SK-N-SH (cell line): ENCODE measurements at regions not wholly inside any gene's neighbourhood (a gene's known extent, or its start where the extent isn't known, plus 50 kb on each side); places are given as distances from the start of the nearest gene placed in this dataset.

Experiments
- CTCF ChIA-PET: fragments of 300-600, 350-600 bp; formaldehyde crosslinking; extraction: SDS; loops from one replicate; lab custom pipeline; 2021; lab: Yijun Ruan, JAX
- POLR2A ChIA-PET: fragments of 350-600 bp; sonication (Branson Sonifier 250); formaldehyde crosslinking; extraction: SDS; loops from one replicate; lab custom pipeline; 2020; ENCODE audit warnings: antibody characterized with exemption, inconsistent platforms; lab: Yijun Ruan, JAX
- DNase-seq: peaks from one replicate; pipeline ENCODE4 v3.0.0; 2012
- H2AFZ ChIP-seq: fragments of 200-600 bp; sonication (generic); 2 replicates; pipeline ENCODE4 v1.8.1; 2016; ENCODE audit warnings: antibody characterized with exemption, mild to moderate bottlenecking, low read depth
- H3F3A ChIP-seq: fragments of 200-600 bp; sonication (generic); replicated peaks from 2 replicates; pipeline ENCODE3; 2016; ENCODE audit warnings: antibody characterized with exemption, mild to moderate bottlenecking; ENCODE audit not compliant: insufficient read depth
- H3K27ac ChIP-seq, 2 experiments: fragments of 200-500 bp in 1 of 2; fragments of 200-600 bp in 1 of 2; sonication (Bioruptor generic) in 1 of 2; sonication (generic), shearing (Covaris generic) in 1 of 2; 2 replicates each; pipeline versions ENCODE4 v1.5.1 to v1.6.1; 2014 to 2016; ENCODE audit warnings: low read depth in 2 of 2, inconsistent platforms in 1 of 2, low read length in 1 of 2, mild to moderate bottlenecking in 1 of 2, mixed read lengths in 1 of 2
- H3K27me3 ChIP-seq: fragments of 200-600 bp; sonication (generic), shearing (Covaris generic); 2 replicates; pipeline ENCODE4 v1.6.1; 2016; ENCODE audit warnings: mixed run types; ENCODE audit not compliant: insufficient read depth
- H3K36me3 ChIP-seq, 2 experiments: fragments of 200-500 bp in 1 of 2; fragments of 200-600 bp in 1 of 2; sonication (Bioruptor generic) in 1 of 2; sonication (generic) in 1 of 2; replicated peaks in 1 of 2; 2 replicates each; pipeline versions ENCODE3 to v1.5.1; 2014 to 2016; ENCODE audit warnings: low read length in 1 of 2, mild to moderate bottlenecking in 1 of 2; ENCODE audit not compliant: insufficient read depth in 2 of 2, control insufficient read depth in 1 of 2
- H3K4me1 ChIP-seq, 2 experiments: fragments of 200-500 bp in 1 of 2; fragments of 200-600 bp in 1 of 2; sonication (Bioruptor generic) in 1 of 2; sonication (generic), shearing (Covaris generic) in 1 of 2; 2 replicates each; pipeline versions ENCODE4 v1.5.1 to v1.6.1; 2014 to 2016; ENCODE audit warnings: low read depth in 1 of 2, low read length in 1 of 2, mixed run types in 1 of 2; ENCODE audit not compliant: insufficient read depth in 2 of 2, control insufficient read depth in 1 of 2
- H3K4me2 ChIP-seq: fragments of 200-600 bp; sonication (generic), shearing (Covaris generic); 2 replicates; pipeline ENCODE4 v1.6.1; 2017; ENCODE audit warnings: mixed run types
- H3K4me3 ChIP-seq, 2 experiments: fragments of 200-500 bp in 1 of 2; fragments of 200-600 bp in 1 of 2; sonication (Bioruptor generic) in 1 of 2; sonication (generic), shearing (Covaris generic) in 1 of 2; 2 replicates each; pipeline versions ENCODE4 v1.5.1 to v1.8.1; 2014 to 2016; ENCODE audit warnings: low read depth in 2 of 2, inconsistent platforms in 1 of 2, low read length in 1 of 2, mild to moderate bottlenecking in 1 of 2, mixed read lengths in 1 of 2, moderate library complexity in 1 of 2
- H3K79me2 ChIP-seq: fragments of 200-600 bp; sonication (generic); 2 replicates; pipeline ENCODE4 v1.8.1; 2017; ENCODE audit warnings: mild to moderate bottlenecking; ENCODE audit not compliant: insufficient read depth
- H3K9ac ChIP-seq: fragments of 200-600 bp; sonication (generic); 2 replicates; pipeline ENCODE4 v1.6.1; 2017; ENCODE audit warnings: mixed run types
- H3K9me2 ChIP-seq: fragments of 200-600 bp; sonication (generic); 2 replicates; pipeline ENCODE4 v1.6.1; 2017; ENCODE audit warnings: mixed run types
- H3K9me3 ChIP-seq: fragments of 200-600 bp; sonication (generic); 2 replicates; pipeline ENCODE4 v1.6.1; 2017; ENCODE audit warnings: mixed run types, mild to moderate bottlenecking, moderate library complexity
- H4K20me1 ChIP-seq: fragments of 200-600 bp; sonication (generic); 2 replicates; pipeline ENCODE4 v1.6.1; 2017; ENCODE audit warnings: mild to moderate bottlenecking, mixed run types; ENCODE audit not compliant: insufficient read depth
- CHD2 ChIP-seq: fragments of 150-350 bp; IDR thresholded peaks from 2 replicates; pipeline ENCODE4 v1.6.1; 2018; ENCODE audit warnings: low read length; ENCODE audit not compliant: partially characterized antibody
- FOXM1 ChIP-seq: IDR thresholded peaks from 2 replicates; pipeline ENCODE4 v1.4.0; 2012; ENCODE audit warnings: low read depth, mild to moderate bottlenecking
- NFIC ChIP-seq: IDR thresholded peaks from 2 replicates; pipeline ENCODE4 v1.4.0; 2012; ENCODE audit warnings: borderline replicate concordance
- NRF1 ChIP-seq: IDR thresholded peaks from 2 replicates; pipeline ENCODE4 v1.6.1; 2012; ENCODE audit warnings: low read depth, mild to moderate bottlenecking, low read length
- PBX3 ChIP-seq: IDR thresholded peaks from 2 replicates; pipeline ENCODE4; 2012
- RCOR1 ChIP-seq: fragments of 150-350 bp; IDR thresholded peaks from 2 replicates; pipeline ENCODE4 v1.6.1; 2017; ENCODE audit warnings: antibody characterized with exemption, low read length
- RFX5 ChIP-seq: IDR thresholded peaks from 2 replicates; pipeline ENCODE4 v1.6.1; 2012; ENCODE audit warnings: mild to moderate bottlenecking, improper control_type of control experiment, low read length
- RXRA ChIP-seq: IDR thresholded peaks from 2 replicates; pipeline ENCODE4 v1.4.0; 2012; ENCODE audit warnings: low read depth, mild to moderate bottlenecking, borderline replicate concordance
- TAF1 ChIP-seq: IDR thresholded peaks from 2 replicates; pipeline ENCODE4 v1.6.1; 2012; ENCODE audit warnings: low read depth, mild to moderate bottlenecking, low read length, moderate library complexity, borderline replicate concordance
- TCF12 ChIP-seq: IDR thresholded peaks from 2 replicates; pipeline ENCODE4 v1.4.0; 2012
- TEAD4 ChIP-seq: IDR thresholded peaks from 2 replicates; pipeline ENCODE4 v1.4.0; 2012; ENCODE audit warnings: mild to moderate bottlenecking, borderline replicate concordance; ENCODE audit not compliant: insufficient read depth
- USF2 ChIP-seq: fragments of 150-350 bp; IDR thresholded peaks from 2 replicates; pipeline ENCODE4 v1.6.1; 2017; ENCODE audit warnings: antibody characterized with exemption, low read length, low read depth, borderline replicate concordance
- YY1 ChIP-seq: IDR thresholded peaks from 2 replicates; pipeline ENCODE4 v1.4.0; 2012; ENCODE audit warnings: low read depth, mild to moderate bottlenecking
- WGBS: methylation state at CpG from one replicate; pipeline ENCODE4 v1.1.6; 2017; ENCODE audit warnings: low lambda C conversion rate; 5-methylcytosine and 5-hydroxymethylcytosine counted together
- TF ChIP-seq, protein P1 (sequence below): IDR thresholded peaks from 2 replicates; pipeline ENCODE4 v1.6.1; 2012; ENCODE audit warnings: mild to moderate bottlenecking, low read depth, low read length, moderate library complexity
- TF ChIP-seq, protein P2 (sequence below): fragments of 200-600 bp; sonication (generic); IDR thresholded peaks from 2 replicates; pipeline ENCODE4 v1.6.1; 2017; ENCODE audit warnings: antibody characterized with exemption, mild to moderate bottlenecking, moderate library complexity

GRCh38 chr4:89551191-89551590, 243.6 kb upstream of the GPRIN3 start:
- Histone ChIP-seq H3K79me2 (no peaks in the 10 kb centered on the region), H3K27ac (no peak overlapping the region), H3K27me3 (no peaks in the 10 kb centered on the region), H3K9me3 (no peaks in the 10 kb centered on the region), H3K4me2 (no peak overlapping the region), H4K20me1 (no peaks in the 10 kb centered on the region), H2AFZ (0 out of 2 replicates have a peak overlapping the region, but pooled peaks have one; percentile 9), H3K9me2 (no peaks in the 10 kb centered on the region), H3K9ac (no peak overlapping the region), H3K36me3 (no peaks in the 10 kb centered on the region), H3F3A (no peaks in the 10 kb centered on the region), H3K4me3 (no peak overlapping the region), H3K4me1 (no peaks in the 10 kb centered on the region)
- CTCF ChIA-PET, result no interaction called here
- no peak for DNase-seq
- POLR2A ChIA-PET, result no interaction called here
- whole genome bisulfite sequencing, result 34% methylated on average over 3 of the region's 3 CpGs
- no peak for TF ChIP-seq NFIC
- no peak for TF ChIP-seq RCOR1
- no peak for TF ChIP-seq PBX3
- no peak for TF ChIP-seq RXRA
- TF ChIP-seq USF2, result no peak

DNA sequence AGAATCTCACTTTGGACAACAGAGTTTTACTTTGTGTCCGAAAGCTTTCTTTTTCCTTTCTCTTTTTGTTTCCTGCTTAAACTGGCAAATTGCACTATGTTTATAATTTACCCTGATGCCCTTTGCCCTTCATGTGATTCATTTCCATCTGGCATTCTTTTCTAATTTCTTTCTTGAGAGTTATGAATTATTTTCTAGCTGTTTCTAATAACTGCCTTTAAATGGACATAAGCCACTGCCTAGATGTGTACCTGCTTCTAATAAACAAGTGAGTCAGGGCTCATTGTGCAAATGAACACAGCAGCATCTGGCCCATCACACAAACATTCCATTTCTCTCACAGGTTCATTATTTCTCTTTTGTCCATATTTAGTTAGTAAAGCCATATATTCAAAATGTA, 242.3 kb upstream of the GPRIN3 start:
- H2AFZ ChIP-seq, result no peak overlapping the region
- no peak overlapping the region for H3K27ac ChIP-seq
- no peaks in the 10 kb centered on the region for H3K79me2 ChIP-seq
- no peaks in the 10 kb centered on the region for H4K20me1 ChIP-seq
- H3F3A ChIP-seq, result no peaks in the 10 kb centered on the region
- H3K9me3 ChIP-seq, result no peaks in the 10 kb centered on the region
- H3K9ac ChIP-seq, result no peak overlapping the region
- no peak overlapping the region for H3K4me2 ChIP-seq
- no peak for TF ChIP-seq TEAD4
- no peak for TF ChIP-seq FOXM1
- TF ChIP-seq YY1, result no peak
- TF ChIP-seq RXRA, result no peak
- TF ChIP-seq NRF1, result no peak
- TF ChIP-seq, protein P1, sequence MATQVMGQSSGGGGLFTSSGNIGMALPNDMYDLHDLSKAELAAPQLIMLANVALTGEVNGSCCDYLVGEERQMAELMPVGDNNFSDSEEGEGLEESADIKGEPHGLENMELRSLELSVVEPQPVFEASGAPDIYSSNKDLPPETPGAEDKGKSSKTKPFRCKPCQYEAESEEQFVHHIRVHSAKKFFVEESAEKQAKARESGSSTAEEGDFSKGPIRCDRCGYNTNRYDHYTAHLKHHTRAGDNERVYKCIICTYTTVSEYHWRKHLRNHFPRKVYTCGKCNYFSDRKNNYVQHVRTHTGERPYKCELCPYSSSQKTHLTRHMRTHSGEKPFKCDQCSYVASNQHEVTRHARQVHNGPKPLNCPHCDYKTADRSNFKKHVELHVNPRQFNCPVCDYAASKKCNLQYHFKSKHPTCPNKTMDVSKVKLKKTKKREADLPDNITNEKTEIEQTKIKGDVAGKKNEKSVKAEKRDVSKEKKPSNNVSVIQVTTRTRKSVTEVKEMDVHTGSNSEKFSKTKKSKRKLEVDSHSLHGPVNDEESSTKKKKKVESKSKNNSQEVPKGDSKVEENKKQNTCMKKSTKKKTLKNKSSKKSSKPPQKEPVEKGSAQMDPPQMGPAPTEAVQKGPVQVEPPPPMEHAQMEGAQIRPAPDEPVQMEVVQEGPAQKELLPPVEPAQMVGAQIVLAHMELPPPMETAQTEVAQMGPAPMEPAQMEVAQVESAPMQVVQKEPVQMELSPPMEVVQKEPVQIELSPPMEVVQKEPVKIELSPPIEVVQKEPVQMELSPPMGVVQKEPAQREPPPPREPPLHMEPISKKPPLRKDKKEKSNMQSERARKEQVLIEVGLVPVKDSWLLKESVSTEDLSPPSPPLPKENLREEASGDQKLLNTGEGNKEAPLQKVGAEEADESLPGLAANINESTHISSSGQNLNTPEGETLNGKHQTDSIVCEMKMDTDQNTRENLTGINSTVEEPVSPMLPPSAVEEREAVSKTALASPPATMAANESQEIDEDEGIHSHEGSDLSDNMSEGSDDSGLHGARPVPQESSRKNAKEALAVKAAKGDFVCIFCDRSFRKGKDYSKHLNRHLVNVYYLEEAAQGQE, result no peak
- TF ChIP-seq CHD2, result no peak
- TF ChIP-seq TAF1, result no peak
- TF ChIP-seq, protein P2, sequence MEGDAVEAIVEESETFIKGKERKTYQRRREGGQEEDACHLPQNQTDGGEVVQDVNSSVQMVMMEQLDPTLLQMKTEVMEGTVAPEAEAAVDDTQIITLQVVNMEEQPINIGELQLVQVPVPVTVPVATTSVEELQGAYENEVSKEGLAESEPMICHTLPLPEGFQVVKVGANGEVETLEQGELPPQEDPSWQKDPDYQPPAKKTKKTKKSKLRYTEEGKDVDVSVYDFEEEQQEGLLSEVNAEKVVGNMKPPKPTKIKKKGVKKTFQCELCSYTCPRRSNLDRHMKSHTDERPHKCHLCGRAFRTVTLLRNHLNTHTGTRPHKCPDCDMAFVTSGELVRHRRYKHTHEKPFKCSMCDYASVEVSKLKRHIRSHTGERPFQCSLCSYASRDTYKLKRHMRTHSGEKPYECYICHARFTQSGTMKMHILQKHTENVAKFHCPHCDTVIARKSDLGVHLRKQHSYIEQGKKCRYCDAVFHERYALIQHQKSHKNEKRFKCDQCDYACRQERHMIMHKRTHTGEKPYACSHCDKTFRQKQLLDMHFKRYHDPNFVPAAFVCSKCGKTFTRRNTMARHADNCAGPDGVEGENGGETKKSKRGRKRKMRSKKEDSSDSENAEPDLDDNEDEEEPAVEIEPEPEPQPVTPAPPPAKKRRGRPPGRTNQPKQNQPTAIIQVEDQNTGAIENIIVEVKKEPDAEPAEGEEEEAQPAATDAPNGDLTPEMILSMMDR, result no peak
- TF ChIP-seq TCF12, result no peak
- TF ChIP-seq RFX5, result no peak
- H3K27me3 ChIP-seq, result no peaks in the 10 kb centered on the region
- no peaks in the 10 kb centered on the region for H3K36me3 ChIP-seq
- no peak overlapping the region for H3K4me3 ChIP-seq
- DNase-seq, result no peak
- H3K4me1 ChIP-seq, result no peaks in the 10 kb centered on the region
- no peaks in the 10 kb centered on the region for H3K9me2 ChIP-seq
- ChIA-PET CTCF (interaction anchor here (0.8 to 1.0 kb wide), 2 partner anchors 9 to 108 kb away, joined by 3 read pairs; no protein-coding TSS in a partner anchor), POLR2A (no interaction called here)
- 59% methylated on average over 1 of the region's 1 CpG for WGBS
